ENCODE measurements at regions not wholly inside any gene's neighbourhood (a gene's known extent, or its start where the extent isn't known, plus 50 kb on each side); places are given as distances from the start of the nearest gene placed in this dataset.
"Not testable (repeated sequence)": the region's sequence is repeated elsewhere in the genome, so short reads cannot be mapped to it uniquely, and the experiment has no call there.

GRCh38 chr1:157272729-157273524 is 134.7 kb upstream of the ETV3 start:
- H3K9ac ChIP-seq (ENCODE audit: low read length) = no peak overlapping the region
- H3K27me3 ChIP-seq (ENCODE audit: control insufficient read depth, insufficient read depth, low read length) = peaks cover 48% of the 10 kb centered on the region
- no peaks in the 10 kb centered on the region for H3K9me3 ChIP-seq (ENCODE audit: control insufficient read depth, low read depth, low read length)
- H3K27ac ChIP-seq (ENCODE audit: low read length) = no peak overlapping the region
- peaks cover 23% of the 10 kb centered on the region for H3K4me1 ChIP-seq (ENCODE audit: control insufficient read depth, low read depth, low read length)
- H3K4me3 ChIP-seq (ENCODE audit: low read length) = peak overlapping the region; percentile 23
- no peaks in the 10 kb centered on the region for H3K36me3 ChIP-seq (ENCODE audit: control insufficient read depth, low read depth, low read length)

GRCh38 chr1:157272264-157272663 is 134.1 kb upstream of the ETV3 start:
- H3K27me3 ChIP-seq (ENCODE audit: control insufficient read depth, insufficient read depth, low read length) = peaks cover 48% of the 10 kb centered on the region
- H3K4me3 ChIP-seq (ENCODE audit: low read length) = no peak overlapping the region
- H3K9ac ChIP-seq (ENCODE audit: low read length) = no peak overlapping the region
- peaks cover 23% of the 10 kb centered on the region for H3K4me1 ChIP-seq (ENCODE audit: control insufficient read depth, low read depth, low read length)
- no peak overlapping the region for H3K27ac ChIP-seq (ENCODE audit: low read length)
- no peaks in the 10 kb centered on the region for H3K36me3 ChIP-seq (ENCODE audit: control insufficient read depth, low read depth, low read length)
- H3K9me3 ChIP-seq (ENCODE audit: control insufficient read depth, low read depth, low read length) = no peaks in the 10 kb centered on the region

- Histone ChIP-seq H3K27me3 (ENCODE audit: control insufficient read depth, insufficient read depth, low read length) (peaks cover 41% of the 10 kb centered on the region), H3K36me3 (ENCODE audit: control insufficient read depth, low read depth, low read length) (no peaks in the 10 kb centered on the region), H3K4me3 (ENCODE audit: low read length) (no peak overlapping the region), H3K4me1 (ENCODE audit: control insufficient read depth, low read depth, low read length) (peaks cover 23% of the 10 kb centered on the region), H3K9me3 (ENCODE audit: control insufficient read depth, low read depth, low read length) (no peaks in the 10 kb centered on the region), H3K27ac (ENCODE audit: low read length) (no peak overlapping the region), H3K9ac (ENCODE audit: low read length) (no peak overlapping the region)
Observed at GRCh38 chr1:157270705-157271274, 132.6 kb upstream of the ETV3 start.

- H3K36me3 ChIP-seq (ENCODE audit: control insufficient read depth, low read depth, low read length) = no peaks in the 10 kb centered on the region
- no peaks in the 10 kb centered on the region for H3K9me3 ChIP-seq (ENCODE audit: control insufficient read depth, low read depth, low read length)
- H3K4me1 ChIP-seq (ENCODE audit: control insufficient read depth, low read depth, low read length) = peaks cover 17% of the 10 kb centered on the region
- H3K27ac ChIP-seq (ENCODE audit: low read length) = no peak overlapping the region
- no peak overlapping the region for H3K4me3 ChIP-seq (ENCODE audit: low read length)
- H3K9ac ChIP-seq (ENCODE audit: low read length) = no peak overlapping the region
- peaks cover 31% of the 10 kb centered on the region for H3K27me3 ChIP-seq (ENCODE audit: control insufficient read depth, insufficient read depth, low read length)
Observed at GRCh38 chr1:157269656-157270375, 131.6 kb upstream of the ETV3 start.

GRCh38 chr1:157262891-157263290 is 124.7 kb upstream of the ETV3 start:
- no peak overlapping the region for H3K27ac ChIP-seq (ENCODE audit: low read length)

DNA sequence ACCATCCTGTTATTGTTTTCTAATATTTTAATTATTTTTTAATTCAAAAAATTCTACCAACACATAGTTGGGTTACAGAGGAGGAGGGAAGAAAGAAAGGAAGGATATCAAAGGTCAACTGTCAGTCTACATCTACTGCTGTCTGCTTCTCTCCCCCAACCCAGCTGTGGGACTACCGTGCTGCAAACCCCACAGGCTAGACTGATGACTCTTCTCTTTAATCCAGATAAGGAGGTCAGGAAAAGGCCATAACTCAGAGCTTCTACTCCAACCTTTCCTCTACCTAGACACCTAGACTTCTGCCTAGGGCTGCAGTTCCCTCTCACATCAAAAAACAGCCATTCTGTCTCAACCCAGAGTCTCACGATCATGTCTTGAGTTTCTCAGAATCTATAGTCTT is 124.2 kb upstream of the ETV3 start:
- no peak overlapping the region for H3K9ac ChIP-seq (ENCODE audit: low read length)
- H3K9me3 ChIP-seq (ENCODE audit: control insufficient read depth, low read depth, low read length) = no peaks in the 10 kb centered on the region
- no peaks in the 10 kb centered on the region for H3K36me3 ChIP-seq (ENCODE audit: control insufficient read depth, low read depth, low read length)
- H3K4me1 ChIP-seq (ENCODE audit: control insufficient read depth, low read depth, low read length) = no peaks in the 10 kb centered on the region
- H3K27ac ChIP-seq (ENCODE audit: low read length) = no peak overlapping the region
- no peaks in the 10 kb centered on the region for H3K27me3 ChIP-seq (ENCODE audit: control insufficient read depth, insufficient read depth, low read length)
- H3K4me3 ChIP-seq (ENCODE audit: low read length) = no peak overlapping the region

More at GRCh38 chr1:157262891-157263290, 124.7 kb upstream of the ETV3 start:
- no peaks in the 10 kb centered on the region for H3K9me3 ChIP-seq (ENCODE audit: control insufficient read depth, low read depth, low read length)
- no peak overlapping the region for H3K9ac ChIP-seq (ENCODE audit: low read length)
- H3K4me3 ChIP-seq (ENCODE audit: low read length) = no peak overlapping the region
- H3K27me3 ChIP-seq (ENCODE audit: control insufficient read depth, insufficient read depth, low read length) = no peaks in the 10 kb centered on the region
- no peaks in the 10 kb centered on the region for H3K36me3 ChIP-seq (ENCODE audit: control insufficient read depth, low read depth, low read length)
- no peaks in the 10 kb centered on the region for H3K4me1 ChIP-seq (ENCODE audit: control insufficient read depth, low read depth, low read length)

- not testable (repeated sequence) for H3K4me1 ChIP-seq (ENCODE audit: control insufficient read depth, low read depth, low read length); H3K9ac ChIP-seq (ENCODE audit: low read length); H3K27ac ChIP-seq (ENCODE audit: low read length); H3K27me3 ChIP-seq (ENCODE audit: control insufficient read depth, insufficient read depth, low read length); H3K36me3 ChIP-seq (ENCODE audit: control insufficient read depth, low read depth, low read length); H3K4me3 ChIP-seq (ENCODE audit: low read length)
- H3K9me3 ChIP-seq (ENCODE audit: control insufficient read depth, low read depth, low read length) = peaks cover 11% of the 10 kb centered on the region
Observed at GRCh38 chr1:157255891-157256290, 117.7 kb upstream of the ETV3 start.

GRCh38 chr1:157254183-157254582 is 116.0 kb upstream of the ETV3 start:
- H3K36me3 ChIP-seq (ENCODE audit: control insufficient read depth, low read depth, low read length) = not testable (repeated sequence)

GRCh38 chr1:157252473-157252872 is 114.3 kb upstream of the ETV3 start:
- H3K27me3 ChIP-seq (ENCODE audit: control insufficient read depth, insufficient read depth, low read length) = no peaks in the 10 kb centered on the region

More at GRCh38 chr1:157254183-157254582, 116.0 kb upstream of the ETV3 start:
- H3K4me3 ChIP-seq (ENCODE audit: low read length); H3K27ac ChIP-seq (ENCODE audit: low read length); H3K4me1 ChIP-seq (ENCODE audit: control insufficient read depth, low read depth, low read length); H3K27me3 ChIP-seq (ENCODE audit: control insufficient read depth, insufficient read depth, low read length); H3K9ac ChIP-seq (ENCODE audit: low read length): not testable (repeated sequence)
- peaks cover 11% of the 10 kb centered on the region for H3K9me3 ChIP-seq (ENCODE audit: control insufficient read depth, low read depth, low read length)

GRCh38 chr1:157249739-157250138 is 111.5 kb upstream of the ETV3 start:
- Histone ChIP-seq H3K4me1 (ENCODE audit: control insufficient read depth, low read depth, low read length) (no peaks in the 10 kb centered on the region), H3K9ac (ENCODE audit: low read length) (no peak overlapping the region), H3K4me3 (ENCODE audit: low read length) (no peak overlapping the region), H3K27ac (ENCODE audit: low read length) (no peak overlapping the region), H3K27me3 (ENCODE audit: control insufficient read depth, insufficient read depth, low read length) (no peaks in the 10 kb centered on the region), H3K36me3 (ENCODE audit: control insufficient read depth, low read depth, low read length) (no peaks in the 10 kb centered on the region), H3K9me3 (ENCODE audit: control insufficient read depth, low read depth, low read length) (peaks cover 11% of the 10 kb centered on the region)

More at GRCh38 chr1:157252473-157252872, 114.3 kb upstream of the ETV3 start:
- H3K9ac ChIP-seq (ENCODE audit: low read length) = no peak overlapping the region
- H3K4me3 ChIP-seq (ENCODE audit: low read length) = no peak overlapping the region
- H3K9me3 ChIP-seq (ENCODE audit: control insufficient read depth, low read depth, low read length) = peaks cover 11% of the 10 kb centered on the region
- no peak overlapping the region for H3K27ac ChIP-seq (ENCODE audit: low read length)
- no peaks in the 10 kb centered on the region for H3K4me1 ChIP-seq (ENCODE audit: control insufficient read depth, low read depth, low read length)
- H3K36me3 ChIP-seq (ENCODE audit: control insufficient read depth, low read depth, low read length) = no peaks in the 10 kb centered on the region

DNA sequence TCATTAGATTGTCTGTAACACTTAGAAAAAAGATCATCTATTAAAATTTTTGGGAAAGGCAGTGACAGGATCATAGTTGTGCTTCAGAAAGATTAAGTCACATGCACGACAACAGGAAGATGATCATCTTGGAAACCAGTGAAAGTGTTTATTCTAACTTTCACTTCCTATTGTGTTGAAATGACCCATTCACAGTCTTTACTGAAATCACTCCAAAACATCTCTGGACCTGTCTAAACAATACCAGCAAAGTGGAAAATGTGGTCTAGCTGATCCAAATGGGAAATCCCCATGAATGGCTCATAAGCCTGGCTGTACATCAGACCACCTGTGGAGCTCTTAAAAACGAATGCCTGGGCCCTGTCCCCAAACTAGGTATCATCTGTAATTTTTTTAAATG is 111.1 kb upstream of the ETV3 start:
- no peak overlapping the region for H3K27ac ChIP-seq (ENCODE audit: low read length)
- H3K27me3 ChIP-seq (ENCODE audit: control insufficient read depth, insufficient read depth, low read length) = no peaks in the 10 kb centered on the region
- no peaks in the 10 kb centered on the region for H3K4me1 ChIP-seq (ENCODE audit: control insufficient read depth, low read depth, low read length)

More for the DNA sequence above, 111.1 kb upstream of the ETV3 start:
- Histone ChIP-seq H3K4me3 (ENCODE audit: low read length) (no peak overlapping the region), H3K36me3 (ENCODE audit: control insufficient read depth, low read depth, low read length) (no peaks in the 10 kb centered on the region), H3K9me3 (ENCODE audit: control insufficient read depth, low read depth, low read length) (peaks cover 11% of the 10 kb centered on the region), H3K9ac (ENCODE audit: low read length) (no peak overlapping the region)

Measured in iPS-18a (cell line).